WTC11 (cell line): ENCODE measurements at regions not wholly inside any gene's neighbourhood (a gene's known extent, or its start where the extent isn't known, plus 50 kb on each side); places are given as distances from the start of the nearest gene placed in this dataset.

Experiments
- CBFB ChIP-seq: sonication (generic); formaldehyde crosslinking; IDR thresholded peaks from 2 replicates; pipeline ENCODE4 v1.8.1; 2022; ENCODE audit warnings: mild to moderate bottlenecking, low read depth, missing genetic modification reagents
- CTCF ChIP-seq: fragments of 200-600 bp; IDR thresholded peaks from 2 replicates; pipeline ENCODE4 v1.8.0; 2022; ENCODE audit warnings: antibody characterized with exemption
- TEAD1 ChIP-seq: sonication (generic); formaldehyde crosslinking; IDR thresholded peaks from 2 replicates; pipeline ENCODE4 v1.8.0; 2022; ENCODE audit warnings: mild to moderate bottlenecking, missing genetic modification reagents
- TF ChIP-seq, protein P1 (sequence below): sonication (generic); formaldehyde crosslinking; IDR thresholded peaks from 2 replicates; pipeline ENCODE4 v1.8.1; 2022; ENCODE audit warnings: low read depth, missing genetic modification reagents, borderline replicate concordance
- TF ChIP-seq, protein P2 (sequence below): sonication (generic); formaldehyde crosslinking; IDR thresholded peaks from 2 replicates; pipeline ENCODE4 v1.8.0; 2022; ENCODE audit warnings: mild to moderate bottlenecking, missing genetic modification reagents

DNA sequence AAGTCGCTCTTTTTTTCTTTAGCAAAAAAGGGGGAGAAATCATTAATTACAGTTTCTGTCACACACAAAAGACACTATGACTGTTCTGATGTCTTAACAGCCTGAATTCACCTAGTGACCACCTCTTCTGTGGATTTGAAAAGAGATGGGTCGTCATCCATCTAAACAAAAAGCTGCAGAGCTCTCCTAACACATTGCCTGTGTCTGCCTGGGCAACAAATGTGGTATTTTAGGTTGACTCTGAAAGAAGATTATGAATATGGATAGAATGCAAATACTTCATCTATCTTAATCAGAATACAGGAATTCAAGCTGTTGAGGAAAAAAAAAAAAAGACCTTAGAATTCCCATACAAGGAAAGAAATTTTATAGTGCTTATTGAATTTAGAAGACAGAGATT lies 304.4 kb upstream of the ADGRL2 start:
- TF ChIP-seq CTCF (no peak), CBFB (CRISPR knock-in tag) (no peak), TEAD1 (CRISPR knock-in tag) (no peak)
- TF ChIP-seq, protein P1, sequence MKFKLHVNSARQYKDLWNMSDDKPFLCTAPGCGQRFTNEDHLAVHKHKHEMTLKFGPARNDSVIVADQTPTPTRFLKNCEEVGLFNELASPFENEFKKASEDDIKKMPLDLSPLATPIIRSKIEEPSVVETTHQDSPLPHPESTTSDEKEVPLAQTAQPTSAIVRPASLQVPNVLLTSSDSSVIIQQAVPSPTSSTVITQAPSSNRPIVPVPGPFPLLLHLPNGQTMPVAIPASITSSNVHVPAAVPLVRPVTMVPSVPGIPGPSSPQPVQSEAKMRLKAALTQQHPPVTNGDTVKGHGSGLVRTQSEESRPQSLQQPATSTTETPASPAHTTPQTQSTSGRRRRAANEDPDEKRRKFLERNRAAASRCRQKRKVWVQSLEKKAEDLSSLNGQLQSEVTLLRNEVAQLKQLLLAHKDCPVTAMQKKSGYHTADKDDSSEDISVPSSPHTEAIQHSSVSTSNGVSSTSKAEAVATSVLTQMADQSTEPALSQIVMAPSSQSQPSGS (CRISPR knock-in tag): no peak
- TF ChIP-seq, protein P2, sequence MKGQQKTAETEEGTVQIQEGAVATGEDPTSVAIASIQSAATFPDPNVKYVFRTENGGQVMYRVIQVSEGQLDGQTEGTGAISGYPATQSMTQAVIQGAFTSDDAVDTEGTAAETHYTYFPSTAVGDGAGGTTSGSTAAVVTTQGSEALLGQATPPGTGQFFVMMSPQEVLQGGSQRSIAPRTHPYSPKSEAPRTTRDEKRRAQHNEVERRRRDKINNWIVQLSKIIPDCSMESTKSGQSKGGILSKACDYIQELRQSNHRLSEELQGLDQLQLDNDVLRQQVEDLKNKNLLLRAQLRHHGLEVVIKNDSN: no peak
